ELR (cell line): ENCODE measurements at regions not wholly inside any gene's neighbourhood (a gene's known extent, or its start where the extent isn't known, plus 50 kb on each side); places are given as distances from the start of the nearest gene placed in this dataset.
"Not testable (repeated sequence)": the region's sequence is repeated elsewhere in the genome, so short reads cannot be mapped to it uniquely, and the experiment has no call there.

Source experiments
- DNase-seq: peaks from one replicate; pipeline ENCODE4 v3.0.0-alpha.2; 2015; ENCODE audit warnings: low read depth

GRCh38 chr1:121109025-121109424 is 75.1 kb downstream of the FAM72B start:
- DNase-seq = not testable (repeated sequence)

DNA sequence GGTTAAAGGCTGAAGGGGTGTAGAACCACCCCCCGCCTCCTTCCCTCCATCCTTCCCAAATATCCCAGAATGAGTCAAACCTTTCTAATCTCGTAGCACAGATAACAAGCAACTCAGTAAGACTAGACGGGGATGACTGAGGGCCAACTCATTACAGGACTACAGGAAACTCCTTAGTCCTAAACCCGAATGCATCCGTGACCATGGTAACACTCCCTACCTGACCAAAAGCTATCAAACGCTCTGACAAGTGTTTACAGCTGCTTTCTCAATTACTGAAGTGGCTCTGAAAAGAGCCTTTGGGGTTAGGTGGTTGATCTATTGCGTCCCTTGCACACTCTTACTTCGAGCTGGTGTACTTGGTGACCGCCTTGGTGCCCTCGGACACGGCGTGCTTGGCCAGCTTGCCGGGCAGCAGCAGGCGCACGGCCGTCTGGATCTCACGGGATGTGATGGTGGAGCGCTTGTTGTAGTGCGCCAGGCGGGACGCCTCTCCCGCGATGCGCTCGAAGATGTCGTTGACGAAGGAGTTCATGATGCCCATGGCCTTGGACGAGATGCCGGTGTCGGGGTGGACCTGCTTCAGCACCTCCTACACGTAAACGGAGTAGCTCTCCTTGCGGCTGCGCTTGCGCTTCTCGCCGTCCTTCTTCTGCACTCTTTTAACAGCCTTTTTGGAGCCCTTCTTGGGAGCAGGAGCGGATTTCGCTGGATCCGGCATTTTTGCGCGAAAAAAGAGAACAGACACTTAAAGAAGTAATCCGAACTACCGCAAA is 67.4 kb downstream of the FAM72B start:
- peak; percentile 25 for DNase-seq

- DNase-seq = not testable (repeated sequence)
These were observed 66.9 kb downstream of the FAM72B start for GRCh38 chr1:121117298-121117611.

GRCh38 chr1:121117622-121118479 is 66.3 kb downstream of the FAM72B start:
- peak; percentile 31 for DNase-seq
